GM23338 (cell line): ENCODE measurements at regions not wholly inside any gene's neighbourhood (a gene's known extent, or its start where the extent isn't known, plus 50 kb on each side); places are given as distances from the start of the nearest gene placed in this dataset.

Experiments used
- ATAC-seq: fragments of 200-7000 bp; cut with Tn5 transposase; 3 replicates; pipeline ENCODE4 v1.9.1; 2020
- DNase-seq: peaks from one replicate; pipeline ENCODE4 v3.0.0-alpha.2; 2015; ENCODE audit warnings: low spot score
- H2AFZ ChIP-seq: fragments of 200-600 bp; sonication (generic); 2 replicates; pipeline ENCODE4 v1.8.0; 2016; ENCODE audit warnings: antibody characterized with exemption, mild to moderate bottlenecking, moderate library complexity
- H3F3A ChIP-seq: fragments of 200-600 bp; sonication (generic); replicated peaks from 2 replicates; pipeline ENCODE4 v1.8.0; 2017; ENCODE audit warnings: antibody characterized with exemption, mixed run types, low read depth
- H3K27ac ChIP-seq: fragments of 200-600 bp; sonication (generic); 2 replicates; pipeline ENCODE4 v1.6.1; 2016; ENCODE audit warnings: low read depth
- H3K27me3 ChIP-seq: fragments of 200-600 bp; sonication (generic); 2 replicates; pipeline ENCODE4 v1.8.0; 2016; ENCODE audit warnings: mild to moderate bottlenecking, mixed run types, moderate library complexity; ENCODE audit not compliant: insufficient read depth
- H3K36me3 ChIP-seq: fragments of 200-600 bp; sonication (generic); 2 replicates; pipeline ENCODE4 v1.8.0; 2016; ENCODE audit warnings: mild to moderate bottlenecking; ENCODE audit not compliant: insufficient read depth
- H3K4me1 ChIP-seq: fragments of 200-600 bp; sonication (generic); 2 replicates; pipeline ENCODE4 v1.8.0; 2016; ENCODE audit warnings: mild to moderate bottlenecking, moderate library complexity; ENCODE audit not compliant: insufficient read depth
- H3K4me2 ChIP-seq: fragments of 200-600 bp; sonication (generic); 2 replicates; pipeline ENCODE4 v1.7.1; 2017; ENCODE audit warnings: mixed run types
- H3K4me3 ChIP-seq: fragments of 200-600 bp; sonication (generic); 2 replicates; pipeline ENCODE4 v1.6.1; 2016; ENCODE audit warnings: mixed run types
- H3K79me2 ChIP-seq: fragments of 200-600 bp; sonication (generic); replicated peaks from 2 replicates; pipeline ENCODE4 v1.8.0; 2017; ENCODE audit warnings: mild to moderate bottlenecking; ENCODE audit not compliant: insufficient read depth
- H3K9me2 ChIP-seq: fragments of 200-600 bp; sonication (generic); 2 replicates; pipeline ENCODE4 v1.8.0; 2017; ENCODE audit not compliant: insufficient read depth
- H4K20me1 ChIP-seq: fragments of 200-600 bp; sonication (generic); replicated peaks from 2 replicates; pipeline ENCODE4 v1.8.0; 2017; ENCODE audit warnings: mild to moderate bottlenecking; ENCODE audit not compliant: insufficient read depth
- H3K27ac Mint-ChIP-seq: 2 replicates; pipeline ENCODE4 v1.8.0; 2020; ENCODE audit warnings: inconsistent platforms, mild to moderate bottlenecking, moderate library complexity, mixed read lengths
- H3K27me3 Mint-ChIP-seq: 3 replicates; pipeline ENCODE4 v1.8.0; 2022; ENCODE audit warnings: low read depth, mild to moderate bottlenecking, moderate library complexity, mixed read lengths, inconsistent platforms; ENCODE audit not compliant: insufficient read depth, poor library complexity
- H3K36me3 Mint-ChIP-seq: 3 replicates; pipeline ENCODE4 v1.8.0; 2021; ENCODE audit warnings: low read depth, mild to moderate bottlenecking, inconsistent platforms, moderate library complexity, mixed read lengths
- H3K4me1 Mint-ChIP-seq: 3 replicates; pipeline ENCODE4 v1.8.0; 2020; ENCODE audit warnings: mild to moderate bottlenecking, inconsistent platforms, mixed read lengths
- H3K4me3 Mint-ChIP-seq: 3 replicates; pipeline ENCODE4 v1.8.0; 2021; ENCODE audit warnings: moderate library complexity, mild to moderate bottlenecking, inconsistent platforms, mixed read lengths
- H3K9me3 Mint-ChIP-seq: 3 replicates; pipeline ENCODE4 v1.8.0; 2020; ENCODE audit warnings: moderate library complexity, mild to moderate bottlenecking, inconsistent platforms, mixed read lengths
- CREB1 ChIP-seq: fragments of 250-450 bp; sonication (Bioruptor Pico); IDR thresholded peaks from 2 replicates; pipeline ENCODE4 v1.5.0; 2020; ENCODE audit warnings: low read depth, mild to moderate bottlenecking, moderate library complexity
- EZH2 ChIP-seq: fragments of 200-600 bp; sonication (generic); IDR thresholded peaks from one replicate; pipeline ENCODE4 v1.8.0; 2017; ENCODE audit warnings: antibody characterized with exemption, mild to moderate bottlenecking, low read depth; ENCODE audit not compliant: unreplicated experiment
- EZH2phosphoT487 ChIP-seq: fragments of 200-600 bp; sonication (generic); IDR thresholded peaks from one replicate; pipeline ENCODE4 v1.8.1; 2018; ENCODE audit warnings: antibody characterized with exemption; ENCODE audit not compliant: unreplicated experiment
- JUNB ChIP-seq: IDR thresholded peaks from one replicate; pipeline ENCODE4 v1.6.1; 2016; ENCODE audit warnings: antibody characterized with exemption; ENCODE audit not compliant: unreplicated experiment
- NANOG ChIP-seq: IDR thresholded peaks from 2 replicates; pipeline ENCODE4 v1.6.1; 2016; ENCODE audit warnings: antibody characterized with exemption, borderline replicate concordance
- POLR2AphosphoS5 ChIP-seq: IDR thresholded peaks from 2 replicates; pipeline ENCODE4 v1.6.1; 2016; ENCODE audit warnings: antibody characterized with exemption, low read depth
- REST ChIP-seq: IDR thresholded peaks from one replicate; pipeline ENCODE4 v1.6.1; 2018; ENCODE audit warnings: antibody characterized with exemption; ENCODE audit not compliant: unreplicated experiment
- STAT1 ChIP-seq: IDR thresholded peaks from one replicate; pipeline ENCODE4 v1.6.1; 2016; ENCODE audit warnings: antibody characterized with exemption; ENCODE audit not compliant: unreplicated experiment
- ZNF114 ChIP-seq: fragments of 250-450 bp; sonication (Bioruptor Pico); IDR thresholded peaks from 2 replicates; pipeline ENCODE4 v1.5.0; 2020; ENCODE audit warnings: mild to moderate bottlenecking, moderate library complexity
- ZNF331 ChIP-seq: fragments of 250-450 bp; sonication (Bioruptor Pico); IDR thresholded peaks from 2 replicates; pipeline ENCODE4 v1.5.0; 2020; ENCODE audit warnings: low read depth, mild to moderate bottlenecking, moderate library complexity
- TF ChIP-seq, protein P1 (sequence below): fragments of 250-450 bp; sonication (Bioruptor Pico); IDR thresholded peaks from 2 replicates; pipeline ENCODE4 v1.5.0; 2020; ENCODE audit warnings: mild to moderate bottlenecking, moderate library complexity
- TF ChIP-seq, protein P2 (sequence below): IDR thresholded peaks from 2 replicates; pipeline ENCODE4 v1.6.1; 2016; ENCODE audit warnings: antibody characterized with exemption
- TF ChIP-seq, protein P3 (sequence below), 2 experiments: fragments of 200-600 bp in 1 of 2; sonication (generic) in 1 of 2; conservative IDR thresholded peaks; 2 replicates each; pipeline versions ENCODE4 v1.5.1 to v1.6.1; 2016 to 2017; ENCODE audit warnings: antibody characterized with exemption in 2 of 2, low read depth in 2 of 2, mild to moderate bottlenecking in 2 of 2, moderate library complexity in 1 of 2

GRCh38 chr1:60223158-60223557, 149.6 kb upstream of the C1orf87 start:
- H3K27me3 Mint-ChIP-seq: peaks cover 3% of the 10 kb centered on the region
- no peak overlapping the region for H3K27ac Mint-ChIP-seq
- TF ChIP-seq CREB1 (CRISPR knock-in tag): no peak
- TF ChIP-seq EZH2: no peak
- no peak for TF ChIP-seq JUNB
- TF ChIP-seq, protein P1, sequence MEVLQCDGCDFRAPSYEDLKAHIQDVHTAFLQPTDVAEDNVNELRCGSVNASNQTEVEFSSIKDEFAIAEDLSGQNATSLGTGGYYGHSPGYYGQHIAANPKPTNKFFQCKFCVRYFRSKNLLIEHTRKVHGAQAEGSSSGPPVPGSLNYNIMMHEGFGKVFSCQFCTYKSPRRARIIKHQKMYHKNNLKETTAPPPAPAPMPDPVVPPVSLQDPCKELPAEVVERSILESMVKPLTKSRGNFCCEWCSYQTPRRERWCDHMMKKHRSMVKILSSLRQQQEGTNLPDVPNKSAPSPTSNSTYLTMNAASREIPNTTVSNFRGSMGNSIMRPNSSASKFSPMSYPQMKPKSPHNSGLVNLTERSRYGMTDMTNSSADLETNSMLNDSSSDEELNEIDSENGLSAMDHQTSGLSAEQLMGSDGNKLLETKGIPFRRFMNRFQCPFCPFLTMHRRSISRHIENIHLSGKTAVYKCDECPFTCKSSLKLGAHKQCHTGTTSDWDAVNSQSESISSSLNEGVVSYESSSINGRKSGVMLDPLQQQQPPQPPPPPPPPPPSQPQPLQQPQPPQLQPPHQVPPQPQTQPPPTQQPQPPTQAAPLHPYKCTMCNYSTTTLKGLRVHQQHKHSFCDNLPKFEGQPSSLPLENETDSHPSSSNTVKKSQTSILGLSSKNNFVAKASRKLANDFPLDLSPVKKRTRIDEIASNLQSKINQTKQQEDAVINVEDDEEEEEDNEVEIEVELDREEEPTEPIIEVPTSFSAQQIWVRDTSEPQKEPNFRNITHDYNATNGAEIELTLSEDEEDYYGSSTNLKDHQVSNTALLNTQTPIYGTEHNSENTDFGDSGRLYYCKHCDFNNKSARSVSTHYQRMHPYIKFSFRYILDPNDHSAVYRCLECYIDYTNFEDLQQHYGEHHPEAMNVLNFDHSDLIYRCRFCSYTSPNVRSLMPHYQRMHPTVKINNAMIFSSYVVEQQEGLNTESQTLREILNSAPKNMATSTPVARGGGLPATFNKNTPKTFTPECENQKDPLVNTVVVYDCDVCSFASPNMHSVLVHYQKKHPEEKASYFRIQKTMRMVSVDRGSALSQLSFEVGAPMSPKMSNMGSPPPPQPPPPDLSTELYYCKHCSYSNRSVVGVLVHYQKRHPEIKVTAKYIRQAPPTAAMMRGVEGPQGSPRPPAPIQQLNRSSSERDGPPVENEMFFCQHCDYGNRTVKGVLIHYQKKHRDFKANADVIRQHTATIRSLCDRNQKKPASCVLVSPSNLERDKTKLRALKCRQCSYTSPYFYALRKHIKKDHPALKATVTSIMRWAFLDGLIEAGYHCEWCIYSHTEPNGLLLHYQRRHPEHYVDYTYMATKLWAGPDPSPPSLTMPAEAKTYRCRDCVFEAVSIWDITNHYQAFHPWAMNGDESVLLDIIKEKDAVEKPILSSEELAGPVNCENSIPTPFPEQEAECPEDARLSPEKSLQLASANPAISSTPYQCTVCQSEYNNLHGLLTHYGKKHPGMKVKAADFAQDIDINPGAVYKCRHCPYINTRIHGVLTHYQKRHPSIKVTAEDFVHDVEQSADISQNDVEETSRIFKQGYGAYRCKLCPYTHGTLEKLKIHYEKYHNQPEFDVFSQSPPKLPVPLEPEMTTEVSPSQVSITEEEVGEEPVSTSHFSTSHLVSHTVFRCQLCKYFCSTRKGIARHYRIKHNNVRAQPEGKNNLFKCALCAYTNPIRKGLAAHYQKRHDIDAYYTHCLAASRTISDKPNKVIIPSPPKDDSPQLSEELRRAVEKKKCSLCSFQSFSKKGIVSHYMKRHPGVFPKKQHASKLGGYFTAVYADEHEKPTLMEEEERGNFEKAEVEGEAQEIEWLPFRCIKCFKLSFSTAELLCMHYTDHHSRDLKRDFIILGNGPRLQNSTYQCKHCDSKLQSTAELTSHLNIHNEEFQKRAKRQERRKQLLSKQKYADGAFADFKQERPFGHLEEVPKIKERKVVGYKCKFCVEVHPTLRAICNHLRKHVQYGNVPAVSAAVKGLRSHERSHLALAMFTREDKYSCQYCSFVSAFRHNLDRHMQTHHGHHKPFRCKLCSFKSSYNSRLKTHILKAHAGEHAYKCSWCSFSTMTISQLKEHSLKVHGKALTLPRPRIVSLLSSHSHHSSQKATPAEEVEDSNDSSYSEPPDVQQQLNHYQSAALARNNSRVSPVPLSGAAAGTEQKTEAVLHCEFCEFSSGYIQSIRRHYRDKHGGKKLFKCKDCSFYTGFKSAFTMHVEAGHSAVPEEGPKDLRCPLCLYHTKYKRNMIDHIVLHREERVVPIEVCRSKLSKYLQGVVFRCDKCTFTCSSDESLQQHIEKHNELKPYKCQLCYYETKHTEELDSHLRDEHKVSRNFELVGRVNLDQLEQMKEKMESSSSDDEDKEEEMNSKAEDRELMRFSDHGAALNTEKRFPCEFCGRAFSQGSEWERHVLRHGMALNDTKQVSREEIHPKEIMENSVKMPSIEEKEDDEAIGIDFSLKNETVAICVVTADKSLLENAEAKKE: no peak
- no peak for TF ChIP-seq REST
- TF ChIP-seq EZH2phosphoT487: no peak
- TF ChIP-seq, protein P2, sequence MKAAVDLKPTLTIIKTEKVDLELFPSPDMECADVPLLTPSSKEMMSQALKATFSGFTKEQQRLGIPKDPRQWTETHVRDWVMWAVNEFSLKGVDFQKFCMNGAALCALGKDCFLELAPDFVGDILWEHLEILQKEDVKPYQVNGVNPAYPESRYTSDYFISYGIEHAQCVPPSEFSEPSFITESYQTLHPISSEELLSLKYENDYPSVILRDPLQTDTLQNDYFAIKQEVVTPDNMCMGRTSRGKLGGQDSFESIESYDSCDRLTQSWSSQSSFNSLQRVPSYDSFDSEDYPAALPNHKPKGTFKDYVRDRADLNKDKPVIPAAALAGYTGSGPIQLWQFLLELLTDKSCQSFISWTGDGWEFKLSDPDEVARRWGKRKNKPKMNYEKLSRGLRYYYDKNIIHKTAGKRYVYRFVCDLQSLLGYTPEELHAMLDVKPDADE: no peak
- TF ChIP-seq, protein P3, sequence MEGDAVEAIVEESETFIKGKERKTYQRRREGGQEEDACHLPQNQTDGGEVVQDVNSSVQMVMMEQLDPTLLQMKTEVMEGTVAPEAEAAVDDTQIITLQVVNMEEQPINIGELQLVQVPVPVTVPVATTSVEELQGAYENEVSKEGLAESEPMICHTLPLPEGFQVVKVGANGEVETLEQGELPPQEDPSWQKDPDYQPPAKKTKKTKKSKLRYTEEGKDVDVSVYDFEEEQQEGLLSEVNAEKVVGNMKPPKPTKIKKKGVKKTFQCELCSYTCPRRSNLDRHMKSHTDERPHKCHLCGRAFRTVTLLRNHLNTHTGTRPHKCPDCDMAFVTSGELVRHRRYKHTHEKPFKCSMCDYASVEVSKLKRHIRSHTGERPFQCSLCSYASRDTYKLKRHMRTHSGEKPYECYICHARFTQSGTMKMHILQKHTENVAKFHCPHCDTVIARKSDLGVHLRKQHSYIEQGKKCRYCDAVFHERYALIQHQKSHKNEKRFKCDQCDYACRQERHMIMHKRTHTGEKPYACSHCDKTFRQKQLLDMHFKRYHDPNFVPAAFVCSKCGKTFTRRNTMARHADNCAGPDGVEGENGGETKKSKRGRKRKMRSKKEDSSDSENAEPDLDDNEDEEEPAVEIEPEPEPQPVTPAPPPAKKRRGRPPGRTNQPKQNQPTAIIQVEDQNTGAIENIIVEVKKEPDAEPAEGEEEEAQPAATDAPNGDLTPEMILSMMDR (conservative IDR thresholded peaks at IDR 0.05; ENCODE audit: low read depth in 2 of 2): no peak
- no peak for TF ChIP-seq POLR2AphosphoS5
- TF ChIP-seq STAT1: no peak
- no peak for TF ChIP-seq NANOG
- no peak for TF ChIP-seq ZNF114 (CRISPR knock-in tag)
- TF ChIP-seq ZNF331 (CRISPR knock-in tag): no peak
- H3F3A ChIP-seq: no peaks in the 10 kb centered on the region
- ATAC-seq: no peak
- H3K27me3 ChIP-seq: no peaks in the 10 kb centered on the region
- no peaks in the 10 kb centered on the region for H3K9me2 ChIP-seq
- no peaks in the 10 kb centered on the region; the same call in 2 of the 3 replicates for H3K36me3 Mint-ChIP-seq
- no peaks in the 10 kb centered on the region for H3K4me1 ChIP-seq
- H3K4me2 ChIP-seq: no peak overlapping the region
- no peaks in the 10 kb centered on the region for H3K9me3 Mint-ChIP-seq
- no peak overlapping the region for H3K4me3 Mint-ChIP-seq
- no peaks in the 10 kb centered on the region for H3K79me2 ChIP-seq
- no peak overlapping the region for H3K4me3 ChIP-seq
- no peaks in the 10 kb centered on the region for H4K20me1 ChIP-seq
- no peak overlapping the region for H3K27ac ChIP-seq
- DNase-seq: no peak
- H2AFZ ChIP-seq: no peak overlapping the region
- H3K4me1 Mint-ChIP-seq: no peaks in the 10 kb centered on the region
- H3K36me3 ChIP-seq: no peaks in the 10 kb centered on the region
